ENCODE measurements at regions not wholly inside any gene's neighbourhood (a gene's known extent, or its start where the extent isn't known, plus 50 kb on each side); places are given as distances from the start of the nearest gene placed in this dataset.
"Not testable (repeated sequence)": the region's sequence is repeated elsewhere in the genome, so short reads cannot be mapped to it uniquely, and the experiment has no call there.

DNA sequence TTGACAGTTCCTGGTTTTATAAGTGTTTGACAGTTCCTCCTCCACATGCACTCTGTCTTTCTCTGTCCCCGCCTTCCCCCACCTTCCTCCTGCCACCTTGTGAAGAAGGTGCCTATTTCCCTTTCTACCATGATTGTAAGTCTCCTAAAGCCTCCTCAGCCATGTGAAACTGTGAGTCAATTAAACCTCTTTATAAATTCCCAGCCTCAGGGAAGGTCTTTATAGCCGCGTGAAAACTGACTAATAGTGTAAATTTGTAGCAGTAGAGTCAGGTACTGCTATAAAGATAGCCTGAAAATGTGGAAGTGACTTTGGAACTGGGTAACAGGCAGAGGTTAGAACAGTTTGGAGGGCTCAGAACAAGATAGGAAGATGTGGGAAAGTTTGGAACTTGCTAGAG is 88.7 kb upstream of the ADORA2B start:
- DNase-seq (ENCODE audit: low read depth); in situ Hi-C loops (cut with HindIII; ENCODE audit: low pct_unique_long_range_greater_than_20kb, low sequenced_read_pairs): not testable (repeated sequence)

DNA sequence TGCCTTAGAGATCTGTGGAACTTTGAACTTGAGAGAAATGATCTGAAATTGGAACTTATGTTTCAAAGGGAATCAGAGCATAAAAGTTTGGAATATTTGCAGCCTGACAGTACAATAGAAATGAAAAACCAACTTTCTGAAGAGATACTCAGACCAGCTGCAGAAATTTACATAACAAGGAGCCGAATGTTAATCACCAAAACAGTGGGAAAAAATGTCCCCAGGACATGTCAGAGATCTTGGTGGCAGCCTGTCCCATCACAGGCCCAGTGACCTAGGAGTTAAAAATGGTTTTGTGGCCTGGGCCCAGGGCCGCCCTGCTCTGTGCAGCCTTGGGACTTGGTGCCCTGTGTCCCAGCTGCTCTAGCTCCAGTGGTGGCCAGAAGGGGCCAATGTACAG is 88.2 kb upstream of the ADORA2B start:
- DNase-seq (ENCODE audit: low read depth); in situ Hi-C loops (cut with HindIII; ENCODE audit: low pct_unique_long_range_greater_than_20kb, low sequenced_read_pairs): not testable (repeated sequence)

DNA sequence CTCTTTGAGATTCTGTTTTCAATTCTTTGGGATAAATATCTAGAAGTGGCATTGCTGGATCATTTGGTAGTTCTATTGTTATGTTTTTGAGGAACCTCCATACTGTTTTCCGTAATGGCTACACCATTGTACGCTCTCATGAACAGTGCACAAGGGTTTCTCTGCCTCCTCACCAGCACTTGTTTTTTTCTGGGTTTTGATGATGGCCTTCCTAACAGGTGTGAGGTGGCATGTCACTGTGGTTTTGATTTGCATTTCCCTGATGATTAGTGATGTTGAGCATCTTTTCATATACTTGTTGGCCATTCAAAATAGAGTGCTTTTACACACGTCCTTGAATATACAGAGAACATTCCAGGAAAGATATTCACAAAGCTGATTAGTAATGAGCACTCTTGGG is 86.8 kb upstream of the ADORA2B start:
- DNase-seq (ENCODE audit: low read depth); in situ Hi-C loops (cut with HindIII; ENCODE audit: low pct_unique_long_range_greater_than_20kb, low sequenced_read_pairs): not testable (repeated sequence)

DNA sequence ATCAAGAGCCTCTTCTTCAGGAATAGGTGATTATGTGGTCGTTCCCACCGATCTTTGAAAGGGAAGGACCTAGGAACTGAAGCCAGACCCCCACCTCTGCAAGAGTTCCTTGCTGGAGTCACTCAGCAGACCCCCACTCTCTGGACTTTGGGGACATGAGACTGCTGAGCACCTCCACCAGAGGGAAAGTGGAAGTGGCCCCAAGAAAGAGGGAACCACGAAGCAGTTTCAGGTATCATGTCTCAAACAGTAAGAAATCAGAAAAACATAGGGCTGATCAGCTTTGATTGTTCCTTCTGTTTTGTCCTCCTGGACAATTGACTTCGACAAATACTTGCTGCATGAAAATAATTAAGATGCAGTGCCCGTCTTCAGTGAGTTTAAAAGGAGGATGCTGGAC is 84.2 kb upstream of the ADORA2B start:
- in situ Hi-C loops (cut with HindIII; ENCODE audit: low pct_unique_long_range_greater_than_20kb, low sequenced_read_pairs); DNase-seq (ENCODE audit: low read depth): not testable (repeated sequence)

DNA sequence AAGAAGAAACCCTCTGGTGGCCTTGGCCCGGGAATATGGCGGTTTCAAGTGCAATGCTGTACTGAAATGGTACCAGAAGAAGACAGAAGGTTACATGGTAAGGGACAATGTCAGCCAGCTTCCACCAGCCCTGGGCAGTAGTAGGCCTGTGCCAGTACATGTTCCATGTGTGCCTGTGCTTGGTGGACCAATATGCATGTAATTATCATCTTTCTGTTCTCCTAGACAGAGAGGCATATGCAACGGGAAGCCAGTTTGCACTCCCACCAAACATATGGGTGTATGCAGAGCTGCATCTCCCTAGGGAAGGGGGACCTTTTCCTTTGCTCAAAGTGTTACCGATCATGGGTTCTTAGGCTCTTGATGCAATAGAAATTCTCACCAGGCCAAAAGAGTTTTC is 80.9 kb upstream of the ADORA2B start:
- DNase-seq (ENCODE audit: low read depth); in situ Hi-C loops (cut with HindIII; ENCODE audit: low pct_unique_long_range_greater_than_20kb, low sequenced_read_pairs): not testable (repeated sequence)

DNA sequence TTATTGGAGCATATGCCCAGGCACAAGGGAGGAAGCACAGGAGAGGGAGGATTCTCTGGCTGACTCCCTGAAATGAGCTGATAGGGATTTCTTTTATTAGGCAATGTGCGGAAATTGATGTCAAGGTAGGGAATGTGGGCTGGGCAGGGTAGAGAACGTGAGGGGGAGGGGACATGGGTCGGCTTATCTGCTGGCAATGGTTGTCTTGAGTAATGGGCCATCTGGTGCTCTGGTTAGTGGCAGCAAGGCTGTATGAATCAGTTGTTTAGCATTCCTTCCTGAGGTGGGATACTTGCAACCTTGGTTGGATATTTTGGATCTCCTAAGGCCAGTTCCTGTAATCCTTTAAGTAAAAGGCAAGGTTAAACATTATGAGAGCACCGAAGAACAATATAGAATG is 80.5 kb upstream of the ADORA2B start:
- DNase-seq (ENCODE audit: low read depth); in situ Hi-C loops (cut with HindIII; ENCODE audit: low pct_unique_long_range_greater_than_20kb, low sequenced_read_pairs): not testable (repeated sequence)

DNA sequence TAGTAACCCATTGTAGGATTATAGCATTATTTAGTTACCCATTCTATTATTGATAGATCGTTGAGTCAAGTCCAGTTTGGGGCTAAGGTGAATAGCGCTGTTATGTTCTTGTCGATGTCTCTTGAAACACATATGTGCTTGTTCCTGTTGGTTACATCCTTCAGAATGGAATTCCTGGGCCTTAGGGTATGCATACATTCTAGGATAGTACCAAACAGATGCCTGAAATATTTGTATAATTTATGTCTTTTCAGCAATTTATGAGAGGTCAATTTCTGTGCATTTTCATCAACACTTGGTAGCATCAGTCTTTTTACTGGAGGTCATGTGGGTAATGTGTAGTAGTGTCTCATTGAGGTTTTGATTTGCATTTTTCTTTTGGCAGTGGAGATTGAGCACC is 78.9 kb upstream of the ADORA2B start:
- DNase-seq (ENCODE audit: low read depth); in situ Hi-C loops (cut with HindIII; ENCODE audit: low pct_unique_long_range_greater_than_20kb, low sequenced_read_pairs): not testable (repeated sequence)

DNA sequence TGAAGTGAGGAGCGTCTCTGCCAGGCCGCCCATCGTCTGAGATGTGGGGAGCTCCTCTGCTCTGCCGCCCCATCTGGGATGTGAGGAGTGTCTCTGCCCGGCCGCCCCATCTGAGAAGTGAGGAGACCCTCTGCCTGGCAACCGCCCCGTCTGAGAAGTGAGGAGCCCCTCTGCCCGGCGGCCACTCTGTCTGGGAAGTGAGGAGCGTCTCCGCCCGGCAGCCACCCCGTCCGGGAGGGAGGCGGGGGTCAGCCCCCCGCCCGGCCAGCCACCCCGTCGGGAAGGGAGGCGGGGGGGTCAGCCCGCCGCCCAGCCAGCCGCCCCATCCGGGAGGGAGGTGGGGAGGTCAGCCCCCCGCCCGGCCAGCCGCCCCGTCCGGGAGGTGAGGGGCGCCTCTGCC is 77.6 kb upstream of the ADORA2B start:
- DNase-seq (ENCODE audit: low read depth); in situ Hi-C loops (cut with HindIII; ENCODE audit: low pct_unique_long_range_greater_than_20kb, low sequenced_read_pairs): not testable (repeated sequence)

DNA sequence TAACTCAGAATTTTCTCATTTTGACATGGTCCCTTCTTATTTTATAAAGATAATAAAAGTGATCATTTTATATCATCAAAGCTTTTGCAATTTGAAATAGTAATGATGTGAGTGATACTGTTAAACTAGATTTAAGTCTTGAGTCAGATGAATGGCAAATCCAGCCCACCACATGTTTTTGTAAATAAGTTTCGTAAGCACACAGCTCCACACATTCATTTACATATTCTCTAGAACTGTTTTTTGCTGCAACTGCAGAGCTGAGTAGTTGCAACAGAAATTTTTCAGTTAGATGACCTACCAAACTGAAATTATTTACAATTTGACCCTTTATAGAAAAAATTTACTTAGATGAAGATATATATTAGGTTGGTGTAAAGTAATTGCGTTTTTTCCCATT is 75.1 kb upstream of the ADORA2B start:
- DNase-seq (ENCODE audit: low read depth); in situ Hi-C loops (cut with HindIII; ENCODE audit: low pct_unique_long_range_greater_than_20kb, low sequenced_read_pairs): not testable (repeated sequence)

DNA sequence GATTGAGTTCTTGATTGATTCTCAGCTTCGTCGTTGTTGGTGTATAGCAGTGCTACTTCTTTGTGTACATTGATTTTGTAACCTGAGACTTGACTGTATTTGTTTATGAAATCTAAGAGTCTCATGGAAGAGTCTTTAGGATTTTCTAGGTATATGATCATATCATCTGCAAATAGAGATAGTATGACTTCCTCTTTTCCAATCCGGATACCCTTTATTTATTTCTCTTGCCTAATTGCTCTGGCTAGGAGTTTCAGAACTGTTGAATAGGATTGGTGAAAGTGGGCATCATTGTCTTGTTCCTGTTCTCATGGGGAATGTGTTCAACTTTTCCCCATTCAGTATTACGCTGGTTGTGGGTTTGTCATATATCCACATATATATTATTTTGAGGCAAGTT is 72.3 kb upstream of the ADORA2B start:
- in situ Hi-C loops (cut with HindIII; ENCODE audit: low pct_unique_long_range_greater_than_20kb, low sequenced_read_pairs); DNase-seq (ENCODE audit: low read depth): not testable (repeated sequence)

DNA sequence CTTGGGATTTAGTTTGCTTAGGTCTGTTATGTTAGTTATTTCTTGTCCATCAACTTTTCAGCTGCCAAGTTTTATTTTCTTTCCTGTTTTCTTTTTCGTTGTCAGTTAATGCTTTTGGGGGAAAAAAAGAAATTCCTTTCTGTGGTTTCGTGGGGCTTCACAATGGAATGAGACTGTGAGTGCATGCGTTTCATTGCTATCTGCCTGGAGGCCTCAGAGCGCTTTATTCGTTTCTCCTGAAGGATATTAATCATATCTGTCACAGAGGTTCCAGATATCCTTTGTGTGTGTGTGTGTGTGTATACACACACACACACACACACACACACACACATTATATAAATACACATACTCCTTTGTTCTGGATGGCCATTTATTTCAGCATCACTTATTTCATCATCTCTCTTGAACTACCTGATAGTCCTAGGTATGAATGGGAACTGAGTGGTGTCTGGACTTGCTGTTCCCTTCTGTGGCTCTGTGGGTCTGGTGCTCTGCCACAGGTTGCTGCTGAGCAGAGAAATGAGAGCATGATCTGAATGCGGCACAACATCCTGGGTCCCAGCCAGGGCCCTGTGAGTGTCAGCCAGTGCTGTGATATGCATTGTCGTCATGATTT is 66.9 kb upstream of the ADORA2B start:
- in situ Hi-C loops (cut with HindIII; ENCODE audit: low pct_unique_long_range_greater_than_20kb, low sequenced_read_pairs); DNase-seq (ENCODE audit: low read depth): not testable (repeated sequence)

DNA sequence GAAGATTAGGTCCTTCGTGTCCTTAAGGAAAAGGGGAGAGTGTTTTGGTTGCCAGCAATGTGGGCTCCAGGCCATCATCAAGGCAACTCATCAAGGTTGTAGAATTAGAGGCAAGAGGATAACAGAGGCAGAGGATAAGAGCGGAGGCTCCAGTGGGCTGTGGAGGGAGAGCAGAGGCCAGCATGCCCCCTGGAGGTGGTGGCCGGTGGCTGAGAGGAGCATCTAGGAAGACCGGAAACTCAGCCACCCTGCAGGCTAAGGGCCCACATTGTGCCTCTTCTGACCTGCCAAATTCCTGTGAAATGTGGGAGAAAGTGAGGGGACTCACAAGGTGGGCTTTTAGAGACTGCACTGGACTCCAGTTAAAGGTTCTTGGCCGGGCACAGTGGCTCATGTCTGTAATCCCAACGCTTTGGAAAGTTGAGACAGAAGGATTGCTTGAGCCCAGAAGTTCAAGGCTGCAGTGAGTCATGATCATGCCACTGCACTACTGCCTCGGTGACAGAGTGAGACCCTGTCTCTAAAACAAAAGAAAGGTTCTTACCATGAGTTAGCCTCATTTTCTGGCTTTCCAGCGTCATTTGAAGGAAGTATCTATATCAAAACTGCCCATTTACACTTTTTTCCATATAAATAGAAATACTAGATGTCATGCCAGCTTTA is 62.7 kb upstream of the ADORA2B start:
- in situ Hi-C loops (cut with HindIII; ENCODE audit: low pct_unique_long_range_greater_than_20kb, low sequenced_read_pairs) = no loop called here
- DNase-seq (ENCODE audit: low read depth) = no peak

DNA sequence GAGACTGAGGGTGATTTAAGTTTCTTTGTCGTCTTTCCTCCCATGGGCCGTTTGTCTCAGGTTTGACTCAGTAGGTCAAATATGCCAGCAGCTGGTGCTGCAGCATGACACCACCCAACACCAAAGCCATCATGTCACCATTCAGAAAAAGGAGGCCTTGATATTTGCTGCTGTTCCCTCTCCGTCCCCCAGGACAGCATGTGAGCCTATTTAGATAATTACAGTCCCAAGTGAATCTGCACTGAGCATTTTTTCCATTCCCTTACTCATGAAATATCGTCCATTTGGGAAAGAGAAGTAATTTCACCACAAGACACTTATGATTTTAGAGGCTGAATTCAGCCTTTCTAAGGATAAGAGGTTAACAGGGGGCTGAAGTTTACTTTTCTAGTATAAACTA is 62.2 kb upstream of the ADORA2B start:
- in situ Hi-C loops (cut with HindIII; ENCODE audit: low pct_unique_long_range_greater_than_20kb, low sequenced_read_pairs) = no loop called here

DNA sequence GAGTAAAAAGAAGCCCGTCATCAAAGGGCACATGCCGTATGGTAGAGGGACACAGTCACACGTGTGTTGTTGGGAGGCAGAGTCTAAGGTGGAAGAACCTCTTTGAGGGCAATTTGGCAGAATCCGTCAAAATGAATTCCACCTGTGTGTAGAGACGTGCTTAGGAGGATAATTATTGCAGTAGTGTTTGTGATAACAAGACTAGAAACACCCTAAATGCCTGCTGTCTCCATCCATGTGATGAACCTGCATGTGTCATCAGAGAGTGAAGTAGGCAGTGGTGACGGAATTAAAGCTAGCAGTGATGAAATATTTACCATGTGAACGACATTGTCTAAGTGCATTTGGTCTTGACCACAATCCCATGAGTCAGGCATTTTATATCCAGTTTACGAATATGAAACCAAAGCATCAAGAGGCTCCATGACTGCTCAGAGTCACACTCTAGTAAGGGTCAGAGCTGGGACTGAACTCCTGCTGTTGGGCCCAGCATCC is 61.3 kb upstream of the ADORA2B start:
- peak; percentile 7 for DNase-seq (ENCODE audit: low read depth)
- in situ Hi-C loops (cut with HindIII; ENCODE audit: low pct_unique_long_range_greater_than_20kb, low sequenced_read_pairs) = no loop called here

More for the DNA sequence above, 62.2 kb upstream of the ADORA2B start:
- no peak for DNase-seq (ENCODE audit: low read depth)

DNA sequence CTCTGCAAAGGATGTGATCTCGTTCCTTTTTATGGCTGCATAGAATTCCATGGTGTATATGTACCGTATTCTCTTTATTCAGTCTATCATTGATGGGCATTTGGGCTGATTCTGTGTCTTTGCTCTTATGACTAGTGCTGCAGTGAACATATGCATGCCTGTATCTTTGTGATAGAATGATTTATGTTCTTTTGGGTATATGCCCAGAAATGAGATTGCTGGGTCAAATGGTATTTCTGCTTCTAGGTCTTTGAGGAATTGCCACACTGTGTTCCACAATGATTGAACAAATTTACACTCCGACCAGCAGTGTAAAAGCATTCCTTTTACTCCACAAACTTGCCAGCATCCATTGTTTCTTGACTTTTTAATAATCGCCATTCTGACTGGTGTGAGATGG is 60.2 kb upstream of the ADORA2B start:
- DNase-seq (ENCODE audit: low read depth) = no peak
- in situ Hi-C loops (cut with HindIII; ENCODE audit: low pct_unique_long_range_greater_than_20kb, low sequenced_read_pairs) = no loop called here

DNA sequence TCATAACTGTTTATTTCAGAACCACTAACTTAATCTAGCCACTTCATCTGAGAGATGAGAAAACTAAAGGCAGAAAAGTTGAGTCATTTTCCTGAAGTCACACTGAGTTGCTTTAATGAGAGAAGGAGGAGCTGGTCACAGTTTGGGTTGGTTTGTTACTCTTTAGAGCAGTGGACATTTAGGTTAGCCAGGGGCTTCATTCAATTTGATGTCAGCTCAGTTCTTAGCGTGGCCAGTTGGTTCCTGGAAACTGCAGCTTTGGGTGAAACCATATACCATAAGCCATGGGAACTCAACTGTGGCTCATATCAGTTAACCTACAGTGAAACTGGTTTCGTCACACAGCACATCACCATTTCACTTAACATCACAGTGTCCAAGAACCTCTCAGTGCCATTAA is 59.2 kb upstream of the ADORA2B start:
- DNase-seq (ENCODE audit: low read depth) = no peak
- in situ Hi-C loops (cut with HindIII; ENCODE audit: low pct_unique_long_range_greater_than_20kb, low sequenced_read_pairs) = no loop called here

DNA sequence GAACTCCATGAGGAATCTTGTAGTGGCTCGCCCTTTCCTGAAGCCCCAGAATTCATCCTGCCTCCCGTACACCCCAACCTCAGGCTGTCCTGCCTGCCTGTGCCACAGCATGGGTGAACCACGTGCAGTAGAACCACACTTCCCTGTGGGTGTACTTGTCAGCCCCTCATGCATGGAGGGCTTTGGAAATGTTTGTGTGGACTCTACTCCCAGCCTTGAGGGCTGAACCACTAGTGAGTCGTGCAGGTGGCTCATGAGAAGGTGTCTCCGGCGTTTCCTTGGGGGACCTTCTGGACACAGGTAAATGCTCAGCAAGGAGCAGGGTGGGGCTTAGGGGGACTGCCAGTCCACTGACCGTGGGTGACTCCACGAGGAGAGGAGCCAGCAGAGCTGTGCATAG is 58.7 kb upstream of the ADORA2B start:
- in situ Hi-C loops (cut with HindIII; ENCODE audit: low pct_unique_long_range_greater_than_20kb, low sequenced_read_pairs) = no loop called here
- DNase-seq (ENCODE audit: low read depth) = no peak

DNA sequence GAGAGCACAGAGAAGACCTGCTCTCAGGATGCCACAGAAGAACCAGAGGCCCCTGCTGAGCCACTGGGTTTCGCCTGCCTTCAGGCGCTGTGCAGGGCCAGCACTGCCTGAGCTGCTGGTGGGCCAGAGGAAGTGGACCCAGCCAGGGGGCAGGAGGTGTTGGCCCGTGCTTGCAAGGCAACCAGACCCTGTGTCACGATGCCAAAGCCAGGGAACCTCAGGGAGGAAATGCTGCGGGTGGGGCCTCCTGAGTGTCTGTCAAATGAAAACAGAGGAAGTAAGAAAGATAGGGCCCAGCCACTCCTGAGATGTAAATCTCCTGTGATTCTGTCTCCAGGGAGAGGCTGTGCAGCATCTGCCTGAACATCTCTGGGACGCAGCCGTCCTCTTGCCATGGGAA is 58.1 kb upstream of the ADORA2B start:
- in situ Hi-C loops (cut with HindIII; ENCODE audit: low pct_unique_long_range_greater_than_20kb, low sequenced_read_pairs) = no loop called here
- no peak for DNase-seq (ENCODE audit: low read depth)

DNA sequence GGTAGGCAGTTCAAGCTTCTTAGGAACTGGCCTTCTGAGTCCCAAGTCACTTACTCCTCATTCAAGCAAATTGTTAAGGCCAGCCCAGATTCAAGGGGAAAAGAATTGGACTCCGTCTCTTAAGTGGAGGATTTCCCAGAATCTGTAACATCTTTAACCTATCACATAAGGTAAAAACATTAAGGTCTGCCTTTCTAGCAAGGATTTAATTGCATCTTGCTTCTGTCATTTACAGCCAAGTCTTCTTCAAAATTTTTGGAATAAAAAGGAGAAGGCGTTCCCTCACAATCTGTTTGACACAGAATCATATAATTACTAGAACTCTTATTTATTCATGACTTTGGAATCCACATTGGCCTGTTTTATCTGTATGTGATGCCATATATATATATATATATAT is 56.5 kb upstream of the ADORA2B start:
- in situ Hi-C loops (cut with HindIII; ENCODE audit: low pct_unique_long_range_greater_than_20kb, low sequenced_read_pairs) = no loop called here
- DNase-seq (ENCODE audit: low read depth) = no peak
